GM10266 (cell line): ENCODE measurements at regions not wholly inside any gene's neighbourhood (a gene's known extent, or its start where the extent isn't known, plus 50 kb on each side); places are given as distances from the start of the nearest gene placed in this dataset.
"Not testable (repeated sequence)": the region's sequence is repeated elsewhere in the genome, so short reads cannot be mapped to it uniquely, and the experiment has no call there.

Experiments
- DNase-seq: peaks from one replicate; pipeline ENCODE4 v3.0.0; 2012; ENCODE audit errors: extremely low spot score
- CTCF ChIP-seq: IDR thresholded peaks from 2 replicates; pipeline ENCODE4 v1.5.1; 2012; ENCODE audit warnings: mild to moderate bottlenecking, low read depth; ENCODE audit not compliant: control insufficient read depth, insufficient read depth; ENCODE audit errors: missing control alignments

DNA sequence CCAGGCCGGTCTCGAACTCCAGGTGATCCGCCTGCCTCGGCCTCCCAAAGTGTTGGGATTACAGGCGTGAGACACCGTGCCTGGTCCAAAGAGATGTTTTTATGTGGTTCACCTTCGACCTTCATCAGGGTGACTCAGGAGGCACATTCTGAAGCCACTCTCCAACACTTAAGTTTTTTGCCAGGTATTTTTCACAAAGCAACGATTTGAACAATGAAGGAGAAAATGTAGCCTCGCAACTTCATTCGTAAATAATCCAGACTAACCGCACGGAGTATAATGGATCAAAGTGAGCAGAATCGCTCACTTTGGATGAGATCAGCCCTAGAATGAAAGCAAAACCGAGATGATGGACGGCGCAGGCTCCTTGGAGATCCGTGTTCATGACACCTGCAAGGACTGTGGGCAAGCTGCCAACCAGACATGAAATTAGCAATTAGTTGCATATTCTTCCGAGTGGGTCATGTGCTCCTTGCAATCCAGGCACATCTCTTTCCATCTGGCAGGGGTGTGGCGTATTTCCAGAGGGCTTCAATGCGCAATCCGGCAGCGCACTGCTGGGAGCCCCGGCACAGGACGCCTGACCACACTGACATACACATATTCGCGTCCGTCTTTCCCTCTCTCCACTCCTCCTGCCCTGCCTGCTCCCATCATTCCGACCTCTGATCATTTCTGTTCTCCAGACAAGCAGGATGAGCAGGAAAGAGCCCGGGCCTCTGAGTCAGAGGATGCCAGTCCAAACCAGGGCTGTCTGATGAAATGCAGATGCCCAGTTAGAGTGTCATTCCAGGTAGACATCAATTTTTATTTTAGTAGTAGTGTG is 148.4 kb downstream of the KLF6 start:
- no peak for DNase-seq
- no peak for TF ChIP-seq CTCF

GRCh38 chr10:3635697-3636096 is 149.3 kb downstream of the KLF6 start:
- DNase-seq, result no peak
- no peak for TF ChIP-seq CTCF

DNA sequence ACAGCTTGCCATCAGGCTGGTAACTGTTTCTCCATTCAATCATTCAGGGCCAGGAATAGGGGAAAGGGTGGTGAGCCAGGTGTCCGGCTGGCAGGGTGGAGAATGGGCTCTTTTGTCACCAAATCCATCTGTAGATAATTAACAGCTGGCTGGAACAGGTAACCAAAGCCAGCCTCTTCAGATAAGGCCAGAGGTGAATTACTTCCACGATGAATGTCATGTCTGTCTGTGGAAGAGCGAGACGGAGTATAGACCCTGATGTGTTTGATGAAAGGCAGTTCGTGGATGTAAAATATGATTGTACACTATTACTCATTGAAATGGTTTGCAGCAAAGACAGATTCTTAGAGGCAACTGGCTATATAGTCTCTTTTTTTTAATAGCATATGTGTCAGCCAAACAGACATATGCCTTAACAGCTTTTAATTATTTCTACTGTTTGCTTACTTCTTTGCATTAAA is 149.8 kb downstream of the KLF6 start:
- TF ChIP-seq CTCF, result no peak
- no peak for DNase-seq

GRCh38 chr10:3634646-3635045 is 150.4 kb downstream of the KLF6 start:
- not testable (repeated sequence) for DNase-seq

DNA sequence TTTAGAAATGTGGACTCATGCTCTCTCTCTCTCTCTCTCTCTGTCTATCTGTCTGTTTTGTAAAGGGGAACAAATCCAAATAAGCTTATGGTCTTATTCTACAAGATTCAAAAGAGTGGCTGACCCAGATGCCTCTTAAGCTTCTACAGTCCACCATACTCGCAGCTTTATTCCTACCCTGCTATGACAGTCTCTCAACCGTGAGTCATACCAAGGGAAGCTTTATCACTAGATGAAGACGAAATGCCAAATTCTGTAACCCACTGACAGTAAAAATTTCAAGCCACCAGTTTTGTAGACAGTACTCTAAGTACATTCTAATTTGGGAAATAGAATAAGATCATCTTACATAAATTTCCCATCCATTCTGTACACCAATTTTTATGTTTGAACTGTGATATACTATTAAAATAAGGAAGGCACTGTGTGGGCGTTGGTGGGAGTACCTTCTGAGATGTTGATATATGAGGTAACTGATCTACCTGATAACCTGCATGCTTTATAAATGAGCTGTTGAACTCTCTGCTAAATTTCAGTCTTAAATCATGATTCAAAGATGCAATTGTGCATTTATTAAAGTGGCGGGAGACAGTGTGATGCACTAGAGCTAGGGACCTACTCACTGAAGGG is 153.2 kb downstream of the KLF6 start:
- no peak for TF ChIP-seq CTCF
- DNase-seq, result no peak

- TF ChIP-seq CTCF, result no peak
- DNase-seq, result no peak
These were observed 153.7 kb downstream of the KLF6 start for GRCh38 chr10:3631291-3631690.

DNA sequence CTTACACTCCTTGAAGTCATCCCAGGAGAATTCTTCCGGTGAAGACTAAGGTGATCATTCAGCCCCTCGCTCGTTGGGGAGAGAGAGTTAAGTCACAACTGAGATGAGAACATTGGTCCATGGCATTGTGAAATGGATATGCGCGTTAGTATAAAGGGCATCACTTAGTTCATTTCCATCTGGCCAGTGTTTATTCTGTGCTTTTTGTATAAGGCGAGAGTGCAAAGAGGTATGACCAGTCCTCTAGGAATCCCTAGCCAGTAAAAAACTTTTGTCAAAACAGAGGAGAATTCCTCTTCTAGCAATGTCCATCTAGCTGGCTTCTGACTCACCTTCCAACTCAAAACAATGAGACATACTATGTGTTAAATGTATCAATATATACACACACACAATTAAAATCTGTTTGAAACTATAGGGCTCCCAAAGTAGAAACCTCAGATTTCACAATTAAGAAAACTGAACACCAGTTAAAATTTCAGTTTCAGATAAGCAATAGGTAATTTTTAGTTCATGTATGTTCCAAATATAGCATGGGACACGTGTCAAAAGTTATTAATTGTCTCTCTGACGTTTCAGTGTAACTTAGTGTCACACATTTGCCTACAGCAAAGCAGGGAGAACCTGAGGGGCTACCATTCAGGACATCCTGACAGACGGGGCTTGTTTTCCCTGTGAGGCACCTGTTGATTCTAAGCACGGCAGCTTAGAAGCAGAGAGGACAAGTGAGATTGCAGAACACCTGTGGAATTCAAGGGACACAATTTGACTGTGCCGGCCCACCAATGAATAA is 158.9 kb downstream of the KLF6 start:
- DNase-seq, result peak; percentile 24
- no peak for TF ChIP-seq CTCF
